ENCODE measurements at regions not wholly inside any gene's neighbourhood (a gene's known extent, or its start where the extent isn't known, plus 50 kb on each side); places are given as distances from the start of the nearest gene placed in this dataset.

DNA sequence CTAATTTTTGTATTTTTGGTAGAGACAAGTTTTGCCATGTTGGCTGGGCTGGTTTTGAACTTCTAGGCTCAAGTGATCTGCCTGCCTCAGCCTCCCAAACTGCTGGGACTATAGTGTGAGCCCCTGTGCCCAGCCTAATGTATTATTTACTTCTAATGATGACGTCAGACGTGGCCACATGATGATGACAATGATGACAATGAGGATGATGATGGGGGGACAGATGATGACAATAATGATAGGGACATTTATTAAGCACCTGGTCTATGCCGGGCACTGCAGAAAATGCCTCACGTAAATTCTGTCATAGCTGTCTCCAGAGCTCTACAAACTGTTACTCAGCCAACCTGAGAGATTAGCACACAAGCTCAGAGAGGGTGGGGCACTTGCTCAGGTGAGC lies 169.3 kb downstream of the SHANK2 start:
- no peak for TF ChIP-seq TARDBP (IDR thresholded peaks at IDR 0.05)
- TF ChIP-seq ELF4 (IDR thresholded peaks at IDR 0.05) = no peak
- TF ChIP-seq FOXA1 (IDR thresholded peaks at IDR 0.05) = no peak
- TF ChIP-seq ARNT (IDR thresholded peaks at IDR 0.05) = no peak
- no peak for TF ChIP-seq BHLHE40 (IDR thresholded peaks at IDR 0.05; ENCODE audit: borderline replicate concordance)
- TF ChIP-seq SUZ12 (IDR thresholded peaks at IDR 0.05) = no peak
- TF ChIP-seq, protein P1, sequence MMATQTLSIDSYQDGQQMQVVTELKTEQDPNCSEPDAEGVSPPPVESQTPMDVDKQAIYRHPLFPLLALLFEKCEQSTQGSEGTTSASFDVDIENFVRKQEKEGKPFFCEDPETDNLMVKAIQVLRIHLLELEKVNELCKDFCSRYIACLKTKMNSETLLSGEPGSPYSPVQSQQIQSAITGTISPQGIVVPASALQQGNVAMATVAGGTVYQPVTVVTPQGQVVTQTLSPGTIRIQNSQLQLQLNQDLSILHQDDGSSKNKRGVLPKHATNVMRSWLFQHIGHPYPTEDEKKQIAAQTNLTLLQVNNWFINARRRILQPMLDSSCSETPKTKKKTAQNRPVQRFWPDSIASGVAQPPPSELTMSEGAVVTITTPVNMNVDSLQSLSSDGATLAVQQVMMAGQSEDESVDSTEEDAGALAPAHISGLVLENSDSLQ (IDR thresholded peaks at IDR 0.05) = no peak
- TF ChIP-seq ZNF384 (IDR thresholded peaks at IDR 0.05) = no peak
